HG03064 (cell line): ENCODE measurements at regions not wholly inside any gene's neighbourhood (a gene's known extent, or its start where the extent isn't known, plus 50 kb on each side); places are given as distances from the start of the nearest gene placed in this dataset.
"Not testable (repeated sequence)": the region's sequence is repeated elsewhere in the genome, so short reads cannot be mapped to it uniquely, and the experiment has no call there.

ENCODE experiments used
- ATAC-seq: cut with Tn5 transposase; IDR thresholded peaks from one replicate; pipeline ENCODE4 v1.9.1; 2021; ENCODE audit warnings: low read depth; ENCODE audit not compliant: unreplicated experiment

DNA sequence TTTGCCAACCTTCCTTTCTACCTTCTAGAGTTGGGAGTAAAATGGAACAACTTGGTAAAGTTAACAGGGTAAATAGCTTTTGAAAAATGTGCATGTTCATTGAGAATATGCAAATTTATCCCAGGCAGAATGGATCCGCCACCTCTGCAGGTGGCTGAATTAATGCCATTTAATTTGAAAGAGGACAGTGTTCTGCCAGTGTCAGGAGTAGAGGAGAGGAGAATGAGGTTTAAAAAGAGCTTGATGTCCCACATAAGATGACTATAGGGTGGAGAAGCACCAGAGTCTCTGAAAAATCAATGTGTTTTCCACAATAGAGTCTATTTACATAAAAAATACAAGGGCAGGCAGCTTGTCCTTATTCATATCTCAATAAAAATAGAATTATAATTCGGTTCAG lies 1804.3 kb upstream of the PCDH10 start:
- no peak for ATAC-seq

DNA sequence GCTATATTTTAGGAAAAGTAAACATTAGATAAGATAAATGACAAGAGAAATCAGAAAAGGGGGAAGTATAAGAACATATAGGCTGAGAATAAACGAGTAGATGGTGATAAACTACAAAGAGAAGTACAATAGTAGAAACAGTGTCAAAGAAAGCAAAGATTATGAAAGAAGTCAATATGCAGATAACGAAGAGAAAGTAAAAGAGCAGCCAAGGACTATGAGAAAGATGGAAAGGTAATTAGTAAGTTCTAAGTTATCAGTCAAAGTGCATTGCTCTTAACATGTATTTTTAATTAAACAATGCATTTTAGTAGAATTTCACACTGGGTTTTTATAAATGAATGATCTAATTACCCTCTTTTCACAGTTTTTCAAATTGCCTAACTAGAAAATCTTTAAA lies 1801.3 kb upstream of the PCDH10 start:
- ATAC-seq: no peak

DNA sequence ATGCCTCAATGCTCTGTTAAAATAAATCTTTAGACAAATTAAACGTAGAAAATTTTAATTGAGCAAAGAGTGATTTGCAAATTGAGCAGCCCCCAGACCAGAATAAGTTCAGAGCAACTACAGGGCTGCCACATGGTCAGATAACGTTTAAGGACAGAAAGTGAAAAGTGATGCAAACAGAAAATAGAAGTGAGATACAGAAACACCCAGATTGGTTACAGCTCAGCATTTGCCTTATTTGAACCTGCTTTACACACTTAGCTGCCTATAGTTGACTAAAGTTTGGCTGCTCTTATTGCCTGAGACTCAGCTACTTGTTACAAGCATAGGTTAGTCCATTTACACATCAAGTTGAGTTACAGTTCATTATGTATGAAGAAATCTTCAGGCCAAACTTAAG lies 1800.8 kb upstream of the PCDH10 start:
- ATAC-seq: no peak

DNA sequence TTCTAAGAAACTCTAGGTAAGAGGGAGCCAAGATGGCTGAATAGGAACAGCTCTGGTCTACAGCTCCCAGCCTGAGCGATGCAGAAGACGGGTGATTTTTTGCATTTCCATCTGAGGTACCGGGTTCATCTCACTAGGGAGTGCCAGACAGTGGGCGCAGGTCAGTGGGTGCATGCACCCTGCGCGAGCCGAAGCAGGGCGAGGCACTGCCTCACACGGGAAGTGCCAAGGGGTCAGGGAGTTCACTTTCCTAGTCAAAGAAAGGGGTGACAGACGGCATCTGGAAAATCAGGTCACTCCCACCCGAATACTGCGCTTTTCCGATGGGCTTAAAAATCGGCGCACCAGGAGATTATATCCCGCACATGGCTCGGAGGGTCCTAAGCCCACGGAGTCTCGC lies 1796.7 kb upstream of the PCDH10 start:
- not testable (repeated sequence) for ATAC-seq

DNA sequence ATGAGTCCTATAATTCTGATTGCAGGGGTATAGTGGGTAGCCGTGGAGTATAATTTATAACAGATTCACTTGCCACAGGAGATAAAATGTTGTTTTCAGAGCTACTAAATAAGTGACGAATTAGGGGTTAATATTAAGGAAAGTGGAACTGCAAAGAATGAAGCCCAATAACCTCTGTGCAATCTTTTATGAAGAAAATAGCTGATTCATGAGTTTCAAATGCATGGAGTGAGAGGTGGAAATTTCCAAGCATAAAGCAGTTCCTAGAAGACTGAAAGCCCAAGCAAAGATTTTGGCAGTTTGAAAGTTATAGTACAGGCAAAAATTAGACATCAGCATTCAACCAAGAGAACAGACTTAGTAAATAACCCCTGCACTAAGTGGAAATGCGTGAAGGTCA lies 1782.4 kb upstream of the PCDH10 start:
- no peak for ATAC-seq

DNA sequence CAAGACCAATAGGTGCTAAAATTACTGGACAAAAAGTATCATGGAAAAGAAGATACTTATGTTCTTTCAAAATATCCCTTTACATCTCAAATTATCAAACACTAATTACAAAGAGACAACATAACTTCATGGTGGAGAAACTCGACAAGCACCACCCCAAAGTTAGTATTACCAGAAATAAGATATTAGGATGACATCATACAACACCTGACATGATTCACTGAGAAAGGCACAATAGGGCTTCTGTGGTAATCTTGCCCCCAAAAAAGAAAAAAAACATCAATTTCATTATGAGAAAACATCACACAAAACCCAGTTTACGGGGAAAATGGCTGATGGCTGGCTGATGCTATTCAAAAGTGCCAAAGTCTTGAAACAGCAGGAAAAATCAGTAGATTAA lies 1781.7 kb upstream of the PCDH10 start:
- ATAC-seq: no peak

DNA sequence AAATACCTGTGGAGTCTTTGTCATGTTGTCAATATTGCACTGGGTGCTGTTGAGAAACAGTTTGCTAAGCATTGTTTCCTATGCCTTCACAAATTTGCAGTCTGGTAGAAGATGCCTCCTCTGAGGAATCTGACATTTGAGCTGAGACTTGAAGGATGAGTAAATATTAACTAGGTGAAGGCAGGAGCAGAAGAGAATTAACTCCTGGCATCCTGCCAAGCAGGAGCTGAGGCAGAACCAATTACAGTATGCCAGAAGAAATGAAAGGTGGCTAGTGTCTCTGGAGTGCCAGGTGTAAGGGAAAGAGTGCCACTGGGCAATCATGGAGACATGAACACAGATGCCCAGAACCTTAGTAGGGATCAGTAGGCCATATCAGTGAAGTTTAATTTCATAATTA lies 1778.2 kb upstream of the PCDH10 start:
- ATAC-seq: no peak

DNA sequence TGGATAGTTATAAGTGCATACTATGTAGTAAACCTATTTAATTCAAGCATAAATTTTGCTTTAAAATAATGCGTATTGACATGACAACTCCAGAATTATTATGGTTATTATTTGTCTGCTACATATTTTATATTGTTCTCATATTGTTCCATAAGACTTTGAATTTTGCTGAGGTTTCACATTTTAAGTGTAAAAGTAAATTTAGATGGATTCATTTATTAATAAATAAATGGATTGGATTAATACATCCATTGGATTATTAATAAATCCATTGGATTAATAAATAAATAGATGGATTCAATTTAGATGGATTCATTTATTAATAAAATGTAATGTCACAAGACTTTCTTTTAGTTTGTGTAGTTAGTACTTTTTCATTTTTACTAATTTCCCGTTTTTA lies 1768.0 kb upstream of the PCDH10 start:
- no peak for ATAC-seq

DNA sequence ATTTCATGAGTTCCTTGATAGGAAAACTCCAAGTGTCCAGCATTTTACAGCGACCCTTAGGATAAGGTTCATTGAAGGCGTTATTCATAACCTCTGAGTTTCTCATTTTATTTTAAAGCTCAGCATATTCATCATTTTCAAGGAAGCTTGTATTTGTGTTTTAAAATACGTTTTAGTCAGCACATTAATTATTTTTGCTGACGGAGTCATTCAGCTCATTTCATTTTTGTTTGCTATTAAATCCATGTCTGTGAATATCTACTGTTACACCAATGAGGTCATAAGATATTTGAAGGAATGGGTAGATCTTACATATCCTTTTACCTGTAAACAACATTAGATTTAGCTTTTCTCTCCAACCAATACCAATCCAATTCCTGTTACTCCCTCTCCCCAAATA lies 1766.3 kb upstream of the PCDH10 start:
- no peak for ATAC-seq

DNA sequence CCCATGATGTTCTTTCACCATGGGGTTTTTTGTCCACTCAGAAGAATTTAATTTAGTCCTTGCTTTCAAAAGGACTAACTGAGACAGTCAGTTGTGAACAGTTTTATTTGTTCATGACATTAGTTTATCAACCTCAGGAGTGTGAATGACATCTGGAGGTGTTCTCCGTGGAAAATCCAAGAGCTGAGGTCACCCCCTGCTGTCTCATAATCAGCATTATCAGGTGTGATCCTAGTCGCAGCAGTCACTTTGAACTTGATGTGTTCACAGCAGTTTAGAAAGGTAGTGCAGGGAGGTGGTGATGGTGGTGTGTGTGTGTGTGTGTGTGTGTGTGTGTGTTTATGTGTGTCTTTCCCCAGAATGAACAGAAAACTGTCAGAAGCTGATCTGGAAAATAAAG lies 1760.8 kb upstream of the PCDH10 start:
- no peak for ATAC-seq

DNA sequence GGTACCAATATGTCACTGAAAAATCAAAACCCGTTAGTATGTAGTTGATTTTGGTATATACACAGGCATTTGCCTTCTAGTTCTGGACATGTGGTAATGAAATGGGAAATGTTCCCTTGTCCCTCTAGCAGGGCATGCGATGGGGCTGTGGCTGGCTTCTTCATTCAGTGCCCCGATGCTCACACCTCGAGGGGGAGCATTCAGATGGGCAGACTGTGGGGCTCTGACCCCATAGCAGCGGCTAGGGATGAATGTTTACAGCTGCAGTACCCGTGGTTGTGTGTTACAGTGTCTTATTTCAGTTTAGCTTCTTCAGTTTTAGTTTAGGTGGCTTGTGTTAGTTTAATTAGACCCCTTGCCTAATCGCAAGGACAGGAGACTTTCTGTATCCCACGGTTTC lies 1741.0 kb upstream of the PCDH10 start:
- no peak for ATAC-seq

DNA sequence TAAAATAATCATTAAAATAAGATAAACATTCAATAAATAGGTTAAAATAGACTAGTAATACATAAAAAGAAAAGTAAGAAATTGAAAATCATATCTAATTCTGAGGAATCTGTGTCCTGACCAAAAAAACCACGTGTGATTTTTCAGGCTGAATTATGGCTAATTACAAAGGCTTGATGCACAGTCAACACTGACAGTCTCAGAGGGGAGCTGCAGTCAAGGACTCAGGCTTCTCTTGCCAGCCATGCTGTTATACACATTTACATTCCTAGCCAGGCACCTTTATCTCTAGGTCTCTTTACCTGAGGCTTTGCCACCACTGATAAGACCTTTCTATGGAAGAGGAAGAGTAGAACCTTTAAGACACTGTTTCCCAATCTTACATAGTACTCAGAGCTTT lies 1737.7 kb upstream of the PCDH10 start:
- ATAC-seq: no peak

DNA sequence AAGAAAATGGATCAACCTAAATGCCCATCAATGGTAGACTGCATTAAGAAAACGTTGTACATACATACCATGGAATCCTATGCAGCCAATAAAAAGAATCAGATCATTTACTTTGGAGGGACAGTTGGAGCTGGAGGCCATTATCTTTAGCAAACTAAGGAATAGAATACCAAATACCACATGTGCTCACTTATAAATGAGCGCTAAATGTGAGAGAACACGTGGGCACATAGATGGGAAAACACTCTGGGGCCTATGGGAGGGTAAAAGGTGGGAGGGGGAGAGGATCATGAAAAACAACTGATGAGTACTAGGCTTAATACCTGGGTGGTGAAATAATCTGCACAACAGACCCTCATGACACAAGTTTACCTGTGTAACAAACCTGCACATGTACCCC lies 1729.9 kb upstream of the PCDH10 start:
- ATAC-seq: no peak

DNA sequence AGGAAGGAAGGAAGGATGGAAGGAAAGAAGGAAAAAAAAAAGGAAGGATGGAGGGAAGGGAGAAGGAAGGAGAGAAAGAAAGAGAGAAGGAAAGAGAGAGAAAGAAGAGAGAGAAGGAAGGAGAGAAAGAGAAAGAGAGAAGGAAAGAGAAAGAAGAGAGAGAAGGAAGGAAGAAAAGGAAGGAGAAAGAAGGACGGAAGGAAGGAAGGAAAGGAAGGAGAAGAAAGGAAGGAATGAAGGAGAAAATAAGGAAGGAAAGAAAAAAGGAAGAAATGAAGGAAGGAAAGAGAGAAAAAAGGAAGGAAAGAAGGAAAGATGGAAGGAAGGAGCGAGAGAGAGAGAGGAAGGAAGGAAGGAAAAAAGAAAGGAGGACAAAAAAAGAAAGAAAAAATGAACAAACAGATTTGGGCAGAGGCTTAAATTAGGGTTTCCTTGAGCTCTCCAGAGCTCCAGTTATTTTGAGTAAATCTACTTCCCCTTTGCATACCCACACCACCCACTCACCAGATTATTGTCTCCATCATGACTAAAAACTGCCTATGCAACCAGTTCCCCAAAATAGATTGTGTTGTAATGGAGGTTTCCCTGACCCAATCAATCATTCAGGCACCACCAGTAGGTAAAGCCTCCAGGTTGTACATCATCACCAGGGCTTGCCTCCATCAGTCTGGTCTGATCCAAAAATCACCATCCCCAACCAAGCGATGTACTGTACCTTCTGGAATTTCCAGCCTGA lies 1722.9 kb upstream of the PCDH10 start:
- no peak for ATAC-seq

DNA sequence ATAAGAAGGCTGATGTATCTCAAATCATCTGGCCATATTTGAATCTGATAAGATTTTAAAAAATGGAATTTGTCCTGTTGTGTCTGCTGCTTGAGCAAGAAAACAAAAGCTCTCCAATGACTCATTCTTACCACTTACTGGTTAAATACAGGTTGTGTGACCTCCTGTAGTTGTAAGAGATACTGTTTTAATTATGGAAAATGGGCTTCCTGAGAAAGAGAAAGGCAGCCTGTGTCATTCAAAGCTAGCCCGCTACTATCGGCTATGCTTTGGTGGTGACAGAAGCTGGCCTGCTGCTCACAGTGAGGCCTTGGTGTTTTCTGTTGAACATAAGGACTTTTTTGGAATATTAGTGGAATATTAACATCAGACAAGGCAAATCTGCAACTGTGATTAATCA lies 1722.1 kb upstream of the PCDH10 start:
- ATAC-seq: no peak

DNA sequence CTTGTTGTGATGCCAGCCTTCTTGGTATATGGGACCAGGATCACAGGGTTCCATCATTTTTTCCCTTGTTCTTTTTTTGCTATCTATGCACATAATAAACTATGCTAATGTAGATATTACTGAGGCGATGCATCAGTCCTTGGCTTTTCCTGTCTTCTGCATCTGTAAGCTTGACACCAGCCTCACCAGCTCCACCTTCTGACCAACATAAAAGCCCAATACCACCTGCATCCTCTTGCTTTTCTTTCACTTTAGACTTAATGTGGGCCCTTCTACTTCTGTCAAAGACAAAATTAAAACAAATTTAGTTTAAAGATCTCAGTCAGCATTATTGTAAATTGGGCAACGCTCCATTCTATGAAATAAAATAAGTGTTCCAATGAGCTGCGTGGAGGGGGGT lies 1718.8 kb upstream of the PCDH10 start:
- ATAC-seq: no peak

DNA sequence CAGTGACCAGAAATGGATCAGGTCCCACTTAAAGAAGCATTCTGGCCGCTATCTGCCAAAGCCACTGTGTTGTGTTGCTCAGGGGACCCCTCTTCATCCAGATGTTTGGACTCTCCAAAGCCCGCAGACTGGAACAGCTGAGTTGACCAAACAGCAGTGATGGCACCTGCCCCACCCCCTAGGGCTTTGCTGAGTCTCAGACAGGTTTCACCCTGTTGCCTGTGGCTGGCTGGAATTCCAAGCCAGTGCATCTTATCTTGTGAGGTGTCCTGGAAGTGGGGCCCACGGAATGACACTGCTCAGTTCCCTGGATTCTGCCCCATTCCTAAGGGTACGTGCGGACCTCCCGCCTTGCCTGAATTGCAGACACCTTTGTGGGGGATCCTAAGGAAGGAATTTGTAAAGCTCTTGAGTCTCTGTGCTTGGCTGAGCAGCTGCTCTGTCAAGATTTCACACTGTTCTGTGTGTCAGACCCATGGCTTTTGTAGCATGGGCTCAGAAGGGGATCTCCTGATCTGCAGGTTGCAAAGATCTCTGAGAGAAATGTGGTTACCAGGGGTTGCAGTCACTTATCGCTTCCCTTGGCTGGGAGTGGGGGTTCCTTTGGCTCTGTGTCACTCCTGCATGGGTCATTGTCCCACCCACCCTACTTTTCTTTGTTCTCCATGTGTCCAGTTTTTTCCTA lies 1707.9 kb upstream of the PCDH10 start:
- no peak for ATAC-seq

DNA sequence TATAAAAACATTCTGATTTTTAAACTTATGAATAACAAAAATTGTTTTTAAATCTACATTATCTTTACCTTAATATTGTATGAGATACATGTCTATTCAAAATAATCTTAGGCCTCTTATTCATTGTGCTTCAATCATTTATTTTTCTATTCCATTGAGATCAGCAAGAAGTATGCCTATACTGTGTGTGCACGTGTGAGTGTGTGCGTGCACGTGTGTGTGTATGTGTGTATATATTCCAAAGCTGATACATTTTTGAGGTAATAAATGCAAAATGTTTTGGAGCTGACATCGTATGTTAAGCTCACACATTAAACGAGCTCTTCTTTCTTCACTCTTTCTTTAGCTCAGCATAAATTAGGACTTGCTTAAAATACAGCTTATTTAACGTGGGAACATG lies 1701.2 kb upstream of the PCDH10 start:
- ATAC-seq: no peak

DNA sequence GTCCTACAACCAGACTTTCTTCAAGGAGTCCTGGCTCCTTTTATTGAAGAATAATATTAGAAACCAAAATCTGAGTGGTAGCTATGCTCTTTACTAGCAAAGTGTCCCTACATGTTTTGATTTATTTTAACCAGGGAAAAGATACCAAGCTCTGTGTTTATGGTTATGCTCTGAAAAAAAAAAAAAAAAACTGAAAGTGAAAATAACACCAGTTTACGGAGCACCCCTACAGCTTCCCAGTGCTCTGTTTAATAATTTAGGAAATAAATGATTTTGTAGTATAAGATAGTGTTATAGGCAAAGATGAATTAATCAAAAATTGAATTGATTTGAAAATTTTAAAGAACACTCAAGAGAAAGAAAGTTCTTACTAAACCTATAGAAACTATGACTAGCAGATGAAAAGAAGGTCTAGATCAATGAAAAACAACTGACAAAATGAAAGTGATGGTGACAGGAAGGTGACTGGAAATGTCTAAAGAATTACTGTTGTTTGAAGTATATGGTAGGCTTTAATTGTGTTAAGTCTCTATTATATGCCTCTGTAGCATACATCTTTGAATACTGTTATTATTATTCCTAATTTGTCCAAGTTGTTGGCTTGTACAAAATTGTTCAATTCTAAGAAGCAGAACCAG lies 1698.4 kb upstream of the PCDH10 start:
- no peak for ATAC-seq

DNA sequence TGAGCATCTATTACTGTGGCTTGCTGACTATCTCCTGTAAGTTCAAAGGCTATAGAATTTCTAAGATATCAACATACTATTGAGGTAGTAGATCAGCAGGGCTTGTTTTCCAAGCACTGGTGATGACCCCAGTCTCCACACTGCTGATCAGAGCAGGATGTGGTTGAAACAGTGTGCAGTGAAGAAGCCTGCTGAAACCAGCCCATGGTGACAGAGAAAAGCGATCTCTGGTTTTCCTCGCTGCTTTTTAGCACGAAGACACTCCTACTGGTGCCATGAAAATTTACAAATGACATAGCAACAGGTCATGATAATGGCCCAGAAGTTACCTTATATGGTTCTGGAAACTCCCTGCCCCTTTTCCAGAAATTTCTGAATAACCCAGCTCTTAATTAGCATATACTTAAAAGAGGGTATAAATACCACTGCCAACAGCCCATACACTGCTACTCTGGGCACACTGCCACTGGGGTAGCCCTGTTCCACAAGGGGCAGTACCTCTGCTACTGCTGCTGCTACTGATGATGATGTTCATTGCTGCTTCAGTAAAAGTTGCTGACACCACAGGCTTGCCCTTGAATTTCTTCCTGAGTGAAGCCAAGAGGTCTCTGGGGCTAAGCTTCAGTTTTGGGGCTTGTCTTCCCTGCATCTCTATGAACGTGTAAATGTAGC lies 1689.5 kb upstream of the PCDH10 start:
- no peak for ATAC-seq

DNA sequence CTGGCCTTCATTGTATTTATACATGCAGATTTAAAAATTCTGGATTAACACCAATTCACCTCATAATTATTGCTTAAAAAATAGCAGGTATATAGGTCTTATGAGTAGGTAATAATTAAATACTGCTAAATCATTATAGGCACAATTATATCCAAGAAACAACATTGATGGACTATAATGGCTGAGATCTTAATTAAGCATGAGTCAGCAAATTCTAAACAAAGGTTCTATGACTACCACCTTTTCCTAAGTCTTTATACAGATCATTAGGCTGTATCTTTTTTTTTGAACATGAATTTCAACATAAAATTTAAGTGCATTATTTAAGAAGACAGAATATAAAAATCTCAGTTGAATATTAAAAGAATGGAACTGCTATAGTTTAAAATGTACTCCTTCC lies 1678.7 kb upstream of the PCDH10 start:
- ATAC-seq: no peak

DNA sequence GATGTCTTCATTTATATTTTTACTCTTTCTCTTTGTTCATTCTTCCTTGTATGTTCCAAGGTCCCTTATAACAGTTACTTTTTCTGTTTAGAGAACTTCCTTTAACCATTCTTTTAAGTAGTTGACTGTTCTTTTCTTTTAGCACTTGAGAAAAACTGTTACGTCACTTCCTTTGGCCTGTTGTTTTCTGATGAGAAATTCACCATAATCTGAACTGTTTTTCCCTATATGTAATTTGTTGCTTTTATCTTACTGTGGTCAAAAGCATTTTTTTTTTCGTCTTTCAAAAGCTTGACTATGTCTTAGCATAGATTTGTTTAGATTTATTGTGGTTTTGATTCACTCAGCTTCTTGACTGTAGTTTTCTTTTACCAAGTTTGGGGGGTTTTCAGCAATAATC lies 1660.3 kb upstream of the PCDH10 start:
- ATAC-seq: no peak
